AG09319 (cell line): ENCODE measurements at regions not wholly inside any gene's neighbourhood (a gene's known extent, or its start where the extent isn't known, plus 50 kb on each side); places are given as distances from the start of the nearest gene placed in this dataset.

Source experiments
- DNase-seq: peaks from one replicate; pipeline ENCODE4 v3.0.0-alpha.2; 2010; ENCODE audit warnings: low read depth; ENCODE audit errors: extremely low read depth
- TF ChIP-seq, protein P1 (sequence below): IDR thresholded peaks from 2 replicates; pipeline ENCODE4 v1.5.1; 2011; ENCODE audit warnings: low read depth, mild to moderate bottlenecking, inconsistent platforms, low read length, moderate library complexity

DNA sequence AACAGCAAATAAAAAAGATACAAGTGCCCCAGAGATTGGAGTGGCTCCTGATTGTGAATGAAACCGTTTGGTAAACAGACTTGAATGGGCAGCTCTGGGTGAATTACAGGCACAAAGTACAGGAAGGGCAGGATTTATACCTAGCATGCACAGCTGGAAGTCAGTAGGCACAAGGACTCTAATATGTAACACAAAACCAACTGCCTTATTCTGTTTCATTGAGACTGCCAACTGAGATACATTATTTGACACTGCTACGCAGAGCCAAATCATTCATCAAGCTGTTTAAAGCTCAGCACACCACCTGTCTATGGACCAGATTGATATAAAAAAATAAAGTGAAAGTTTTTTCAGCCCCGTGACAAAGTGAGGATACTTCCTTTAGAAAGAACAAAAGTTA lies 541.2 kb downstream of the NUP35 start:
- DNase-seq, result no peak
- TF ChIP-seq, protein P1, sequence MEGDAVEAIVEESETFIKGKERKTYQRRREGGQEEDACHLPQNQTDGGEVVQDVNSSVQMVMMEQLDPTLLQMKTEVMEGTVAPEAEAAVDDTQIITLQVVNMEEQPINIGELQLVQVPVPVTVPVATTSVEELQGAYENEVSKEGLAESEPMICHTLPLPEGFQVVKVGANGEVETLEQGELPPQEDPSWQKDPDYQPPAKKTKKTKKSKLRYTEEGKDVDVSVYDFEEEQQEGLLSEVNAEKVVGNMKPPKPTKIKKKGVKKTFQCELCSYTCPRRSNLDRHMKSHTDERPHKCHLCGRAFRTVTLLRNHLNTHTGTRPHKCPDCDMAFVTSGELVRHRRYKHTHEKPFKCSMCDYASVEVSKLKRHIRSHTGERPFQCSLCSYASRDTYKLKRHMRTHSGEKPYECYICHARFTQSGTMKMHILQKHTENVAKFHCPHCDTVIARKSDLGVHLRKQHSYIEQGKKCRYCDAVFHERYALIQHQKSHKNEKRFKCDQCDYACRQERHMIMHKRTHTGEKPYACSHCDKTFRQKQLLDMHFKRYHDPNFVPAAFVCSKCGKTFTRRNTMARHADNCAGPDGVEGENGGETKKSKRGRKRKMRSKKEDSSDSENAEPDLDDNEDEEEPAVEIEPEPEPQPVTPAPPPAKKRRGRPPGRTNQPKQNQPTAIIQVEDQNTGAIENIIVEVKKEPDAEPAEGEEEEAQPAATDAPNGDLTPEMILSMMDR, result no peak

DNA sequence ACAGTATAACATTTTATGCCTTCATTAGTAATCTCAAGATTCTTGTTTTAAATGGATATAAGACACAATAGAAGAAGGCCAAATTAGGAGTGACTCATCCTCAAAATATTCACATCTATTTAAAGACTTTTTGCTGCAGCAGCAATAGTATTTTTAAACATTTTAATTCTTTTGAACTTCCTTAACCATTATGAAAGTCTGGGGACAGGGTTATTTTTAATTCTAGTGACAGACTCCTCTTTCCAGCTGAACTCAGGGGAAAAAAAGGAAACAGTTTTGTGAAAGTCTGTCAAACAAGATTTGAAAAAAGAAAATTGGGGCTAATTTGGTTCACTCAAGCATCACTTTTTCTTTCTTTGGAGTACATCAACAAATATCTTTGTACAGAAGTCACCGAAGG lies 541.8 kb downstream of the NUP35 start:
- TF ChIP-seq, protein P1, result no peak
- no peak for DNase-seq

DNA sequence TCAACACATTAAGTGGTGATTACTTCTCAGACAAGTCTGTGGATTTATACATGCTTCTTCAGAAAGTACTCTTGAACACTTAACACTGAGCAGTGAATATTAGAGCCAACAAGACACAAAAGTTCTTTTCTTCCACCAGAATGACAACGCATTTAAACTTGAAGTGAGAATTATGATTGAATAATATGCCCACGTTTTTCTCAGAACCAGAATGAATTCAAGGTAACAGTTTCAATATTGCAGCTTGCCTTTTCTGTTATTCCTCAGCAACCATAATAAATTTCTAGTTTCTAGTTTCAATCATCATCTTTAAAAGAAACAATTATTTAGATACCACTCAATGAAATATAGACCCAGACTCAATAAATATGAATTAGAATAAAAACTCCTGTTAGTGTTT lies 547.0 kb downstream of the NUP35 start:
- TF ChIP-seq, protein P1, result no peak
- no peak for DNase-seq

DNA sequence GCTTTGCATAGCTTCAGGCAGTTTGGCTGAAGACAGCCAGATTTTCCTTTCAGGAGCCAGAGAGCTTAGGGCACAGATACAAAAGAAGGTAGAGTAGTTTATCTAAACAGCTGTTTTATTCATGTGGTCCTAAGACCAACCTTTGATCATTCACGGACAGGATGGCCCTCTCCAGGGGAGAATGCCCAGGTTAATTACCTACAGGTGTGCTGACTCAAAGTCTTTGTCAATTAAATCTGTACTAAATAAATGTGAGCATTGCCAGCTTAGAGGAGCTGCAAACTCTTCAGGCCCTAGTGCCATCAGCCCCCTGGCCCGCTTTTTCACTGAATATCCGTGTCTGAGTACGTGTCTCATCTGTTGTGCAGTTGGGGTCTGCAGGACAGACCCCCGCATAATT lies 554.7 kb downstream of the NUP35 start:
- DNase-seq, result no peak
- TF ChIP-seq, protein P1, result no peak

DNA sequence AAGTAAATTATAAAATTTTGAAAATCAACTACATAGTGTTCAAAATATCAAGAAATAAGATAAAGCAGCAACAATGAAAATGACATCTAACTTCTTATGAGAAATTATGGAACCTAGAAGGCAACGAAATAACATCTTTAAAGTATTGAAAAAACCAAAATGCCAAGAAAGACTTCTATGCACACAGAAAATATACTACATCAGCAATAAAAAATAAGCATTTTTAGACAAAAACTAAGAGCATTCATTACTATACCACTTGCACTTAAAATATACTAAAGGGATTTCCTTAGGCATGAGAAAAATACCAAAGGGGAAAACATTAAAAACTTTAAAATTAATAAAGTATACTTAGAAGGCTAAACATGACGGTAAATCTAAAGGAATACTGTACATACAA lies 556.3 kb downstream of the NUP35 start:
- TF ChIP-seq, protein P1, result no peak
- DNase-seq, result no peak

DNA sequence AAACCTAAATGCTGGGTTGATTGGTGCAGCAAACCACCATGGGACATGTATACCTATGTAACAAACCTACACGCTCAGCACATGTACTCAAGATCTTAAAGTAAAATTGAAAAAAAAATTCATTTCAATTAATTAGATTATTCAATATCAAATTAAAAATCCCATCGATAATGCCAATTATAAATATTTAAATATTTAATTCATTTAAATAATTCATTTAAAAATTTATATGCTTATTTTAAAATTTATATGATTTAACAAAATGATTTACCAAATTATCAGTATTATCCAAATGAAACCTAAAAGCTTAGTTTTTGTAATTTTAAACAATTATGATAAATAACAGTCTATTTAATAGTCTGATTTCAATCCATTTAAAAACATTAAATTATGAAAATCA lies 560.4 kb downstream of the NUP35 start:
- TF ChIP-seq, protein P1, result no peak

DNA sequence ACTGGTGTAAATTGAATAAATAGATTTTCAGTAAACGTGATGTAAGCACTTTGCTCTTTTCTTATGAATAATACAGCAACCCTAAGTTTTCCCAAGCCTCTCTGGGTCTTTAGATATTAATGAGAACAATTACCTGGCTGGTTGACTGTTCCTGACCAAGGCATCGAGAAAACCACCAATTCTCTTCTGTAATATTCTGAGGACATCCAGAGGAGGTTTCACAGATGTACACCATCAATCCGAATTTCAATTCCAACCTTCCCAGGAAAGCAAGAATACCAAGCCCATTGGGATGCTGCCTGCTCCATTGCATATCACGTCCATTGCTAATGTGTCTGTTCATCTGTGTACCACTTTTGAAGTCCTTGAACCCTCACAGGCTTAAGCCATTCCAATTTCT lies 571.8 kb downstream of the NUP35 start:
- DNase-seq, result no peak
- TF ChIP-seq, protein P1, result no peak

More for the DNA sequence above, 560.4 kb downstream of the NUP35 start:
- DNase-seq, result no peak
